Adipocyte (in vitro differentiated cells): ENCODE measurements at regions not wholly inside any gene's neighbourhood (a gene's known extent, or its start where the extent isn't known, plus 50 kb on each side); places are given as distances from the start of the nearest gene placed in this dataset.
"Not testable (repeated sequence)": the region's sequence is repeated elsewhere in the genome, so short reads cannot be mapped to it uniquely, and the experiment has no call there.

Experiments
- DNase-seq: peaks from one replicate; pipeline ENCODE4 v3.0.0-alpha.2; 2015; ENCODE audit warnings: low read depth
- H3K27me3 ChIP-seq: replicated peaks from 2 replicates; pipeline ENCODE4 v1.7.0; 2013; ENCODE audit warnings: mild to moderate bottlenecking, low read length, moderate library complexity; ENCODE audit not compliant: control insufficient read depth, insufficient read depth
- H3K36me3 ChIP-seq: 2 replicates; pipeline ENCODE4 v1.7.0; 2013; ENCODE audit warnings: low read length, mild to moderate bottlenecking, moderate library complexity; ENCODE audit not compliant: control insufficient read depth, insufficient read depth, severe bottlenecking
- H3K4me1 ChIP-seq: 2 replicates; pipeline ENCODE4 v1.7.0; 2013; ENCODE audit warnings: mild to moderate bottlenecking, low read length, moderate library complexity; ENCODE audit not compliant: control insufficient read depth, insufficient read depth
- H3K4me3 ChIP-seq: 2 replicates; pipeline ENCODE4 v1.7.0; 2013; ENCODE audit warnings: mild to moderate bottlenecking, low read length, moderate library complexity
- H3K9ac ChIP-seq: 2 replicates; pipeline ENCODE4 v1.7.0; 2013; ENCODE audit warnings: mild to moderate bottlenecking, low read length, moderate library complexity
- H3K9me3 ChIP-seq: 2 replicates; pipeline ENCODE4 v1.7.0; 2013; ENCODE audit warnings: mild to moderate bottlenecking, low read length, moderate library complexity; ENCODE audit not compliant: control insufficient read depth

GRCh38 chr5:167843881-167844572 is 447.4 kb upstream of the WWC1 start:
- no peak overlapping the region for H3K9ac ChIP-seq
- peaks cover 3% of the 10 kb centered on the region for H3K27me3 ChIP-seq
- no peak overlapping the region for H3K4me3 ChIP-seq
- H3K9me3 ChIP-seq = no peaks in the 10 kb centered on the region
- H3K4me1 ChIP-seq = no peaks in the 10 kb centered on the region
- no peak for DNase-seq
- H3K36me3 ChIP-seq = no peaks in the 10 kb centered on the region

- Histone ChIP-seq H3K9me3 (no peaks in the 10 kb centered on the region), H3K36me3 (no peaks in the 10 kb centered on the region), H3K4me1 (peaks cover 3% of the 10 kb centered on the region), H3K9ac (no peak overlapping the region), H3K27me3 (no peaks in the 10 kb centered on the region), H3K4me3 (no peak overlapping the region)
- no peak for DNase-seq
Observed at GRCh38 chr5:167845952-167846351, 445.5 kb upstream of the WWC1 start.

GRCh38 chr5:167849874-167850273 is 441.6 kb upstream of the WWC1 start:
- peaks cover 10% of the 10 kb centered on the region for H3K4me1 ChIP-seq
- no peak overlapping the region for H3K9ac ChIP-seq
- H3K36me3 ChIP-seq = no peaks in the 10 kb centered on the region
- H3K27me3 ChIP-seq = no peaks in the 10 kb centered on the region
- H3K9me3 ChIP-seq = no peaks in the 10 kb centered on the region
- DNase-seq = no peak
- H3K4me3 ChIP-seq = no peak overlapping the region

- Histone ChIP-seq H3K9me3 (no peaks in the 10 kb centered on the region), H3K27me3 (no peaks in the 10 kb centered on the region), H3K4me3 (no peak overlapping the region), H3K36me3 (no peaks in the 10 kb centered on the region), H3K9ac (no peak overlapping the region), H3K4me1 (peaks cover 10% of the 10 kb centered on the region)
- peak; percentile 7 for DNase-seq
Observed at GRCh38 chr5:167850911-167851310, 440.5 kb upstream of the WWC1 start.

- Histone ChIP-seq H3K27me3 (no peaks in the 10 kb centered on the region), H3K4me3 (no peak overlapping the region), H3K9me3 (no peaks in the 10 kb centered on the region), H3K4me1 (peaks cover 10% of the 10 kb centered on the region), H3K36me3 (no peaks in the 10 kb centered on the region), H3K9ac (no peak overlapping the region)
- DNase-seq = peak; percentile 59
Observed at GRCh38 chr5:167851416-167851815, 440.0 kb upstream of the WWC1 start.

- H3K27me3 ChIP-seq = no peaks in the 10 kb centered on the region
- no peaks in the 10 kb centered on the region for H3K9me3 ChIP-seq
- peaks cover 10% of the 10 kb centered on the region for H3K4me1 ChIP-seq
- H3K4me3 ChIP-seq = no peak overlapping the region
- no peak for DNase-seq
- H3K36me3 ChIP-seq = no peaks in the 10 kb centered on the region
- H3K9ac ChIP-seq = no peak overlapping the region
Observed at GRCh38 chr5:167852515-167852914, 438.9 kb upstream of the WWC1 start.

DNA sequence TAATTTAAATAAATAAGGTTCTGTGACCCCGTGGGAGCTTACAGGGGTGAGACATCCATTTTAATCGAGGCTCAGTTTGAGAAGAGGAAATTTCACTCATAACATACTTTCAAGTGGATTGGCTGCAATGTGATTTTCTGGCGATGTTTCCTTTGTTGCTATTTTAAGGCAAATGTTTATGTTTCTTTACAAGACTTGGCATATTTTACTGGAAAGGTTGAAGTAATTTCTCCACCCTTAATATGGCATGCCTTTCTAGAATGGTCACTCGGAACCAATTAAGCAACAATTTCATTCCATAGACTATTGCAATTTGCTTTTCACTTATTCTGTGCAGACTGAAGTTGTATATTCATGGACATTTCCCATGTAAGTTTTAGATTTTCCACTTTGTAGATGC is 438.0 kb upstream of the WWC1 start:
- Histone ChIP-seq H3K9ac (no peak overlapping the region), H3K4me3 (no peak overlapping the region), H3K4me1 (peaks cover 10% of the 10 kb centered on the region), H3K36me3 (no peaks in the 10 kb centered on the region), H3K9me3 (no peaks in the 10 kb centered on the region), H3K27me3 (no peaks in the 10 kb centered on the region)
- peak; percentile 94 for DNase-seq

GRCh38 chr5:167855818-167856217 is 435.6 kb upstream of the WWC1 start:
- H3K9me3 ChIP-seq = no peaks in the 10 kb centered on the region
- H3K9ac ChIP-seq = no peak overlapping the region
- no peaks in the 10 kb centered on the region for H3K27me3 ChIP-seq
- no peak for DNase-seq
- H3K36me3 ChIP-seq = no peaks in the 10 kb centered on the region
- H3K4me3 ChIP-seq = no peak overlapping the region
- H3K4me1 ChIP-seq = peaks cover 6% of the 10 kb centered on the region

- Histone ChIP-seq H3K36me3 (no peaks in the 10 kb centered on the region), H3K9me3 (no peaks in the 10 kb centered on the region), H3K9ac (no peak overlapping the region), H3K4me3 (no peak overlapping the region), H3K27me3 (no peaks in the 10 kb centered on the region), H3K4me1 (peaks cover 6% of the 10 kb centered on the region)
- DNase-seq = no peak
Observed at GRCh38 chr5:167857321-167857720, 434.1 kb upstream of the WWC1 start.

DNA sequence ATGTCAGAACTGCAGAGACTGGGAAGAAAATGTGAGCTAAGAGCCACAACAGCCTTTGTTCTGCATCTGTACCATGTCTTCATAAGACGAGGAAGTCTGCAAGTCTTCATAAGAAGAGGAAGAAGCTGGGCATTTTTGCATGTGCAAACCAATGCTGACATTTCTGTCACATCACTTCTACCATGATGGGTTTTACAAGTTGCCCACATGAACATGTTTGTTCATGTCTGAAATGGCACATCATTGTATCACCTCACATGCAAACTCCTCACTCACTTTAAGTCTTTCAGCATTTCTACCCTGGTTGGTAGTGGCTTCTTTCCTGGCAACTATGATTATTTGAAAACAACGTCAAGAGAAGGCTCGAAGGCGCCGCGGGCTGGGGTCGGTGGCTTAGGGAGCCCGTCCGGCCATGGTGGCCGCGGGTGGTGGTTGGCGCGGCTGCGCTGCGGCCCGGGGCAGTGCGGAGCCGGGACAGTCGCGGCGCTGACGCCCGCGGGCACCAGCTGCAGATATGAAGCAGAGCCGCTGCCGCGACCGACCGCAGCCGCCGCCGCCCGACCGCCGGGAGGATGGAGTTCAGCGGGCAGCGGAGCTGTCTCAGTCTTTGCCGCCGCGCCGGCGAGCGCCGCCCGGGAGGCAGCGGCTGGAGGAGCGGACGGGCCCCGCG is 433.1 kb upstream of the WWC1 start:
- not testable (repeated sequence) for H3K27me3 ChIP-seq, H3K9ac ChIP-seq, H3K4me1 ChIP-seq, H3K4me3 ChIP-seq, H3K36me3 ChIP-seq, DNase-seq, H3K9me3 ChIP-seq

DNA sequence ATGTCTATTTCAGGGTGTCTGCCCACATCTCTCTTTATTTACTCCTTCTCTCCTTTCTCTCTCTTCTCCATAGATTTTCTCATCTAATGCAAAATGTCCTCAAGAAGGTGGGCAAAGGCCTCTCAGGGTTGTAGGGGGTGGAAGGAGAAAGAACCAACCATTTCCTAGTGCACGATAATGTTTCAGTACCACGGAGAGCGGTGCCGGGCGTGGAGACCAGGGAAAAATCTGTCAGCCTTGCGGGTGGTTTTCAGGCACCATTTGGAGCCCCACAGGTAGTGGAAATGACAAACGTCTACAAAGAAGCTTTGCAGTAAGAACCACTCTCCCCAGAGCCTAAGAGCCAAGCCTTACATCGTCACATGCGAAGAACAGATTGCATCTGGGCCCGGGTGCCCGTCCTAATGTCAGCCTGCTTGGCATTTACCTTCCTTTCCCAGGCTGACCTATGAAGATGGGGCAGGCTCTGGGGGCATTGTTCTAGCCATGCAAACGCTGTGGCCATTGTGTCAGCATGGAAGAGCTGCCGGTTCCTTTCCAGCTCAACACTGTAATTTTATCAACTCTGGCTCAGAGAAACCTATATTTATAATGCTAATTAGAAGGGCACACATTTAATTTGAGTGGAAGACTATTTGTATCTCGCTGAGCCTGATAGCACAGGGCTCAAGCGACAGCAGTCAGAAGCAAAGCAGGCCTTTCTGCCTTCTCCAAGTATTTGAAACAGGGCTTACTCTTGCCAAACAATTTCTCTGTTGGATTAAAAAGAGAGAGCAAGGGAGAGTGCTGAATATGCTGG is 430.1 kb upstream of the WWC1 start:
- no peaks in the 10 kb centered on the region for H3K9me3 ChIP-seq
- H3K27me3 ChIP-seq = no peaks in the 10 kb centered on the region
- H3K4me1 ChIP-seq = no peaks in the 10 kb centered on the region
- H3K4me3 ChIP-seq = no peak overlapping the region
- no peak overlapping the region for H3K9ac ChIP-seq
- DNase-seq = peak; percentile 58
- H3K36me3 ChIP-seq = no peaks in the 10 kb centered on the region
